HCEC 1CT (cell line): ENCODE measurements at regions not wholly inside any gene's neighbourhood (a gene's known extent, or its start where the extent isn't known, plus 50 kb on each side); places are given as distances from the start of the nearest gene placed in this dataset.

Experiments
- DNase-seq: peaks from one replicate; pipeline ENCODE4 v3.0.0-alpha.2; 2017

DNA sequence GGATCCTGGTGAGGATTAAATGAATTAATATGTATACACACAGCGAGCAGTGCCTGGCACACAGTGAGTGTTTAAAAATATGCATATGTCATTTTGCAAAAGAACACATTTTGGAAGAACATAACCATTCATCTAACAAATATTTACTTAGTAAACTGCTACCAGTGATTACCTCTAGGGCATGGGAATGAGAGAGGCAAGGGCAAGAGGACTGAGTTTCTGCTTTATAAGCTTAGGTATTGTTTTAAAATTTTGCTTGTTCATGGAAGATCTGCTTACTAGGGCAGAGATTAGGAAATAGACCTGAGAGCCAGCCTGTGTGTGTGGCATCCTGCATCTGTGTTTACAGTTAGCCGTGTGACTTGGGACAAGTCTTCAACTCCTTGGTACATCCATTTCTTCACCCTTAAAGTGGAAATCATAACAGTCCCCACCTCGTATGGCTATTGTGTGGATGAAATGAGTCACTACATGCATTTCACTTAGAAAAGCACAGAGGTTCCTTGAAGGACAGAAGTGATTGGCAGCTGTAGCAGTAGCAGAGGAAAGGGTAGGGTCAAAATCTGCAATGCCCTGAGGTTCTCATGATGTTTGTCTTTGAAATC, 198.5 kb upstream of the FMN2 start:
- no peak for DNase-seq

- DNase-seq: no peak
Measured at GRCh38 chr1:239896569-239896968, 195.1 kb upstream of the FMN2 start.

- no peak for DNase-seq
Measured at GRCh38 chr1:239896980-239897379, 194.7 kb upstream of the FMN2 start.

- no peak for DNase-seq
Measured at GRCh38 chr1:239897458-239897857, 194.2 kb upstream of the FMN2 start.

GRCh38 chr1:239898062-239898730, 193.5 kb upstream of the FMN2 start:
- DNase-seq: peak; percentile 68

GRCh38 chr1:239899747-239900146, 191.9 kb upstream of the FMN2 start:
- no peak for DNase-seq

DNA sequence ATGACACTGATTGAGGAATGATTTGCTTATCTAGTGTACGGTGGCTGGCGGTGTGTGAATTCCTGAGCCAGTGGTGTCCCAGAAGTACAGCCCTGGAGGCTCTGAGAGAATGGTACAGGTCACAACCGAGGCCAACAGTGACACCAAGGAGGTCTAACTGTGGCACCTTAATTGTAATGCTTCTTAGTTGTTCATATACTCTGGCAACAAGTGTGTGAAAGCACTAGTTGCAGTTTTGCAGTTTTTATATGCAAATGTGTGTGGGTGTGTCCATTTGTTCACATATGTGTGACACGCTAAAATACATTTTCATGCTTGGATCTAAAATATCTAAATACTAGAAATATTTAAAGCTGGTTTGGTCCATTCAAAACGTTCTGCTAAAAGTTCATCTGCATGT, 185.3 kb upstream of the FMN2 start:
- DNase-seq: no peak

GRCh38 chr1:239909898-239910297, 181.8 kb upstream of the FMN2 start:
- DNase-seq: peak; percentile 7

GRCh38 chr1:239912471-239912870, 179.2 kb upstream of the FMN2 start:
- peak; percentile 17 for DNase-seq

GRCh38 chr1:239913141-239913585, 178.5 kb upstream of the FMN2 start:
- no peak for DNase-seq

- peak; percentile 84 for DNase-seq
Measured at GRCh38 chr1:239914751-239915231, 176.9 kb upstream of the FMN2 start.

- no peak for DNase-seq
Measured at GRCh38 chr1:239918634-239919033, 173.0 kb upstream of the FMN2 start.

DNA sequence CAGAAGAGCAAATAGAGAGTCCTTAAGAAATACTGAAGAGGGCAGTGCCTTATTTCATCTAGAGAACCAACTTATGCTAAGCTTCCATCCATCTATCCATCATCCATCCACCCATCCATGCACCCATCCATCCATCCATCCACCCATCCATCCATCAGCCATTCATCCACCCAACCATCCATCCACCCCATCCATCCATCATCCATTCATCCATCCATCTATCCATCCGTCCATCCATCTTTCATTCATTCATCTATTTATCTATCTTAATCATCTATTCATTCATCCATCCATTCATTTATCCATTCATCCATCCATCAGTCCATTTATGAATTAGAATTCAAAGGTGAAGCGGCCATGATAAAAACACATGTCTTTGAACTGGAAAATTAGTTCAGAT, 171.5 kb upstream of the FMN2 start:
- DNase-seq: no peak

- DNase-seq: no peak
Measured at GRCh38 chr1:239922778-239923522, 168.7 kb upstream of the FMN2 start.

- no peak for DNase-seq
Measured at GRCh38 chr1:239924741-239925350, 166.8 kb upstream of the FMN2 start.

DNA sequence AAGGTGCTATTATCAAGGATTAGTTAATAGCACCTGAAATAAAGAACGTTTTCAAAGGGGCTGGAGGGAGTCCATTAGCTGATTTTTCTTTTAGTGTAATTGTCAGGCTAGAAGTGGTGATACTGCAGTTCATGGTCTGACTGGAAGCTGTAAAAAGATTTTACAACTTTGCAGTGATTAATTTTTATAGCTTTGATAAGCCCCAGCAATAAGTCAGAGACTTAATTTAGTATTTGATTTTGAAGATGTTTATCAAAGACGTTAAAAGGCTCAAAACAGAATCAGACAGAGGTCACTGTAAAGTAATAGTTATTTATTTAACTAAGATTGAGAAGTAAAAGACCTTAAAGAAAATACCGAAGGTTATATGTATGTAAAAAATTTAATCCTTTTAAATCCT, 165.5 kb upstream of the FMN2 start:
- no peak for DNase-seq

DNA sequence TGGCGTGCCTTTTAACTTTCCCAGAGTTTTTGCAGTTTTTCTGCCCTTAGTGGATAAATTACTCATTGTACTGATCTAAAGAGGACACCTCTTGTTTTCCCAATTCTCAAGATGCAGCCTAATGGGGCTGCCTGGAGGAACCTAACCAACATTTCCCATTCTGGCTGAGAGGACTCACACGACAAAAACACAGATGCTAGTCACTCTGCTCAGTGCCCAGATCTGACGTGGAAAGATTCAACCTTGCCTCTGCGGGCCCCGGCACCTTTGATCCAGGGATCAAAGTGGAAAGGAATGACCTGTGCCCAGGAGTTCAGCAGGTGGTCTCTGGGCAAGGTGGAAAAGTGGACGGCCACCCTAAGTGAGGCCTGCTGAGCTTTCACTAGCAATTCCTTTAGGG, 162.4 kb upstream of the FMN2 start:
- DNase-seq: no peak

DNA sequence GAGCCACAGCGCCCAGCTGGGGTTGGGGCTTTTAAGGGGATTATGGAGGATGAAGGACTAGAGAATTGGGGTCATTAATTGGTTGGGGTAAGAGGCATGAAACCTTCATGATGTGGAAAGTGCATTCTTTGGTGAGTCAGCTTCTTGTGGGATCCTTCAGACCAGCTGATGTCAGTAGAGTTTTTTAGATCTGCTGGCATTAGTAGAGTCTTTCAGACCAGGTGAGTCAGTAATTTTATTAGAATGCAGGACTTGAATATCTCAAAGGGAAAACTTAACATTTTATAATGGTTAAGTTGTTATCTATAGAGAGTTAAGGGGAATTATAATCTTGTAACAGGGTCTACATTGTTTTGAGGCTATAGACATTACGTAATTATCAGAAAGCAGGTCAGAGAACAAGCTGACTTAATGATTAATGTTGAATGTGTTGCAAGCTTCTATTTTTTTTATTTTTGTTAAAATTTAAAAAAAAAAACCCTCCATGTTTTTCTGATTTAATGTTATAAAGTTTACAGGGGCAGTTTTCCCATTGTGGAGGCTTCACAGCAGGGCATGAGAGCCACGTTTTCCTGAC, 160.9 kb upstream of the FMN2 start:
- no peak for DNase-seq

DNA sequence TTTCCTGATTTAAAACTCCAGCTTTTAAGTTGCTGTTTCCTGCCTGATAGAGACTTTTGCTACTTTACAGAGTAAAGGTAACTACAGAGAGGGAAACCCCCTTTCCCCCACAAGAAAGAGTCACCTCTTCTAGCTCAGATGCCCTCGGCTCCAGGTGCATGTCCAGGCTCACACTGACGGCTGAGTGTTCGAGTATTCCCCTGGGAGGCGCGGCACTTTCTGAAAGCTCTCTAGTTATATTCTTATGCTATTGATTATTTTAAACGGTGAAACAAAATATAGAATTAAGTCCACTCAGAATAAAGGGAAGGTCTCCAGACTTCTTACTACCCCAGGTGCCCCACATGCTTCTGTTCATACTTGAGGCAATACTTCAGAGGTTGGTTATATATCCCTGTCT, 160.3 kb upstream of the FMN2 start:
- DNase-seq: no peak

GRCh38 chr1:239939602-239940001, 152.1 kb upstream of the FMN2 start:
- no peak for DNase-seq

- DNase-seq: no peak
Measured at GRCh38 chr1:239943761-239944160, 147.9 kb upstream of the FMN2 start.

GRCh38 chr1:239944666-239945065, 147.0 kb upstream of the FMN2 start:
- DNase-seq: no peak

DNA sequence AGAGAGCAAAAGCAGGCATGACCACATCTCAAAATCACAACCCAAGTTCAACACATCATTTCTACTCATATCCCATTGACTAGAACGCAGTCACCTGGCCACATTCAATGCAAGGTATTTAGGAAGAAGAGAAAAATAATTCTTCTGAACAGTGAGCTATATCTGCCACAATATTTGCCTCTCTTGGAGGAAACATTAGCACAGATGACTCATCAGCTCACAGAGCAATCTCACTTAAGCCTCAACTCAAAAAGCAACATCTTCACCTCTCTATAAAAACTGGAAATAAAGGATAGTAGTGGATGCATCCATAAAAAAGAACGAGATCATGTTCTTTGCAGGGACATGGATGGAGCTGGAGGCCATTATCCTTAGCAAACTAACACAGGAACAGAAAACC, 143.9 kb upstream of the FMN2 start:
- DNase-seq: no peak
